ENCODE measurements at regions not wholly inside any gene's neighbourhood (a gene's known extent, or its start where the extent isn't known, plus 50 kb on each side); places are given as distances from the start of the nearest gene placed in this dataset.

DNA sequence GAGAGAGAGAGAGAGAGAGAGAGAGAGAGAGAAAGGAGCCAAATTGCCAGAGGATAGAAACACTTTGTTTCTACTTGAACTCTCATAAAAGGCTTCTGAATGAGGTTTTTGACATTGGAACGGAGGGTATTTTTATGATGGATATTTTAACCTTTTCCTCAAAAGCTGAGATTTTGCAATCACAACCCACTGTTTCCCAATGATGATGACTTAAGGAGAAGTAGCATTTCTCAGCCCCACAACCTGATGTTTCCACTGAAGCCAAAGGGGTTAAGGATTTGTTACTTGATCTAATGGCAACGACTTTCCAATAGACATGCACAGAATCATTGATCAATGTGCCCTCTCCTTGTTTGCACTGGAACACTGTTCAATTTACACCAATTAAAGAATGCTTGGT lies 67.1 kb upstream of the POU3F3 start:
- intact Hi-C loops (cut with DNase I; ENCODE audit: low total_unique reads), result no loop called here
- H3K36me3 ChIP-seq, result no peaks in the 10 kb centered on the region

DNA sequence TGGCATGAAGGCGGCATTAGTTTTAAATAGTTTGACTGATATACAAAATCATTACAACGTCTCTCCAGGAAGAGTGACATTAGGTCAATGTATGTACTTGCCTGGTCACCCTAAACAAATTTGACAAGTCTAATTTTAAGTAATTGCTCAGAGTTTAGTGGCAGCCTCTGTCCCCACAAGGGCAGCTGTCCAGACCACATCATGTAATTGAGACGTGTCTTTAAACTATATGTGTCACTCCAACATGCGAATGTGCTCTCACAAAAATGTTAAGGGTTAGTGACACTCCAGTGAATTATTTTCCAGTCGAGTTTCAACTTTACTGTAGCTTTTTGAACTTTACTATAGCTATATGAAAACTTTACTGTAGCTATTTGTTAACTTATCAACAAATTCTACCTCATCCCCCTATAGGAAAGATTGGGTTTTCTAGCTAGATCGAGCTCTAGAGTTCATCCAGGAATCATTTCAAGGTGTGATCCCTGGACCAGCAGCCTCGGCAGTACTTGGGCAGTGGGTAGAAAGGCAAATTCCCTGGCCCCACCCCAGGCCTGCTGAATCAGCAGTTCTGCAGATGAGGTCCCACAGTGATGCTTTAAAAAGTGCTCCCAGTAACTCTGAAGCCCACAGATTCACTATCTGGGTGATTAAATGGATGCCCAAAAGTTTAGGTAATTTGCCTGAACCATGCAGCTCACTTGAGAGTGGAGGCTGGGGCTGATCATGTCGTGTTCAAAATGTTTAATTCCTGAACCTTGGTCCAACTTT lies 66.4 kb upstream of the POU3F3 start:
- Histone ChIP-seq H3K27me3 (no peaks in the 10 kb centered on the region), H3K27ac (no peak overlapping the region), H3K4me3 (no peak overlapping the region), H3K36me3 (no peaks in the 10 kb centered on the region), H3K9me3 (no peaks in the 10 kb centered on the region), H3K4me1 (no peaks in the 10 kb centered on the region)
- TF ChIP-seq POLR2A (IDR thresholded peaks at IDR 0.05), result no peak
- TF ChIP-seq, protein P1, sequence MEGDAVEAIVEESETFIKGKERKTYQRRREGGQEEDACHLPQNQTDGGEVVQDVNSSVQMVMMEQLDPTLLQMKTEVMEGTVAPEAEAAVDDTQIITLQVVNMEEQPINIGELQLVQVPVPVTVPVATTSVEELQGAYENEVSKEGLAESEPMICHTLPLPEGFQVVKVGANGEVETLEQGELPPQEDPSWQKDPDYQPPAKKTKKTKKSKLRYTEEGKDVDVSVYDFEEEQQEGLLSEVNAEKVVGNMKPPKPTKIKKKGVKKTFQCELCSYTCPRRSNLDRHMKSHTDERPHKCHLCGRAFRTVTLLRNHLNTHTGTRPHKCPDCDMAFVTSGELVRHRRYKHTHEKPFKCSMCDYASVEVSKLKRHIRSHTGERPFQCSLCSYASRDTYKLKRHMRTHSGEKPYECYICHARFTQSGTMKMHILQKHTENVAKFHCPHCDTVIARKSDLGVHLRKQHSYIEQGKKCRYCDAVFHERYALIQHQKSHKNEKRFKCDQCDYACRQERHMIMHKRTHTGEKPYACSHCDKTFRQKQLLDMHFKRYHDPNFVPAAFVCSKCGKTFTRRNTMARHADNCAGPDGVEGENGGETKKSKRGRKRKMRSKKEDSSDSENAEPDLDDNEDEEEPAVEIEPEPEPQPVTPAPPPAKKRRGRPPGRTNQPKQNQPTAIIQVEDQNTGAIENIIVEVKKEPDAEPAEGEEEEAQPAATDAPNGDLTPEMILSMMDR (IDR thresholded peaks at IDR 0.05), result no peak
- DNase-seq, result no peak
- intact Hi-C loops (cut with DNase I; ENCODE audit: low total_unique reads), result no loop called here

More for the DNA sequence above, 67.1 kb upstream of the POU3F3 start:
- no peak overlapping the region for H3K4me3 ChIP-seq
- TF ChIP-seq, protein P1 (IDR thresholded peaks at IDR 0.05), result no peak
- TF ChIP-seq POLR2A (IDR thresholded peaks at IDR 0.05), result no peak
- H3K27ac ChIP-seq, result no peak overlapping the region
- no peaks in the 10 kb centered on the region for H3K9me3 ChIP-seq
- DNase-seq, result no peak
- no peaks in the 10 kb centered on the region for H3K4me1 ChIP-seq
- no peaks in the 10 kb centered on the region for H3K27me3 ChIP-seq

DNA sequence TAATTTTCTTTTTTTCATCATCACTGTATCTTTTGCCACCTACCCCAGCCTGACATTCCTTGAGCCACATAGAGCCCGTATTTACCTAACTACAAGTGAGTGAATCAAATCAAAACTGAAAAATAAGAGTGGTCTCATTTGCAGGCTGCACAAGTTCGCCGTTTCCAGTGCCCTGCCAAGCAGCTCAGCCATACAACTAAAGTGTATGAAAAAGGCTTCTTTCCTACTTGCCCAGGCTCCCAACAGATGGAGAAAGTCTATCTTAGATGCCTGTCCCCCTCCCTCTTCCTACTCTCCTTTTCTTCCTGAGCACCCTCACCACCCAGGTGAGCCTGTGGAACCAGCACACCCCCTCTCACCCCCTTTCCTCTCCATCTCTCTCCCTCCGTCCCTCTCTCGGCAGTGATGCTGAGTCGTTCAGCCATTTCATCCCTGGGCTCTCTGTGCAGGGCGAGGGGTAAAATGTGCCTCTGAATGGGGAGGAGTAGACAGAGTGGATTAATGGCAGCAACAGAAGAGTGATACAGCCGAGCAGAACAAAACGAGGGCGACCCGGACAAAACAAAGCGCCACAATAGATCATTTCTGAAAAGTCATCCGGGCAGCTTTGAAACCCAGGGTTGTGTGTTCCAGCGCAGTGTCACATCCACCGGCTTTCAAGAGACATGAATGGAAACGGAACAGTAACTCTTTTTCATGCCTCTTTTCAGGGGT lies 65.0 kb upstream of the POU3F3 start:
- Histone ChIP-seq H3K4me3 (no peak overlapping the region), H3K36me3 (no peaks in the 10 kb centered on the region), H3K27me3 (no peaks in the 10 kb centered on the region), H3K4me1 (no peaks in the 10 kb centered on the region), H3K9me3 (no peaks in the 10 kb centered on the region), H3K27ac (no peak overlapping the region)
- TF ChIP-seq, protein P1 (IDR thresholded peaks at IDR 0.05), result no peak
- no peak for TF ChIP-seq POLR2A (IDR thresholded peaks at IDR 0.05)
- no peak for DNase-seq
- intact Hi-C loops (cut with DNase I; ENCODE audit: low total_unique reads), result no loop called here

DNA sequence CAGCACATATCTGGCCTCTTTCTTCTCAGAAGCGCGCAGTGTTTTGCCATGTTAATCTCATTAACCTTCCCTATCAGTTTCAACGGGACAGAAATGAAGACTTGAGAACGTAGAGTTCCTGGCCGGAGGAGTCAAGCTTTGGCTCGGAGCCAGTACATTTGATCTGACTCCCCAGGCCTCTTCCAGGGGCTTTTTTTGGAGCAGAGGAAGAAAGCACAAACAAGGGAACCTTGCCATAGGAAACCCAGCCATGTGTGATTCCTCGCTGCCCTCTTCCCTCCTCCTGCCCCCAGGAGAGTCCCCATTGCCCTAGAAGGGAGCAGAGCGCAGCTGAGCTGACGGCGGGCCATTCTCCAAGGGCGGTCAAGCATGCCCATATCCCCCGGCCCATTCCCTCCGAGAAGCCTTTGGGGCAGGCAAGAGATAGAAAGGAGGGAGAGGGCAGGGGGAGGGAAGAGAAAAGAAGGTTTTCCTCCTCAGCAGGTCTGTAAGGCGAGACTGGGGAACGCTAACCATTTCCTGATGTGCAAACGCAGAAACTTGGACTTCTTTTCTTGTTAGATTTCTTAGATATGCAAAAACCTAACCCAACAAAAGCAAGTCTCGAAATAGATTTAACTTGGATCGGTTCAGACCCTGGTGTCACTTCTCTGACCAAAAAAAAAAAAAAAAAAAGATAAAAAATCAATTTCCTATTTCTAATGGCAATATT lies 63.7 kb upstream of the POU3F3 start:
- intact Hi-C loops (cut with DNase I; ENCODE audit: low total_unique reads), result no loop called here
- no peak for TF ChIP-seq POLR2A (IDR thresholded peaks at IDR 0.05)
- TF ChIP-seq, protein P1 (IDR thresholded peaks at IDR 0.05), result no peak
- Histone ChIP-seq H3K27ac (no peak overlapping the region), H3K9me3 (no peaks in the 10 kb centered on the region), H3K4me3 (no peak overlapping the region), H3K27me3 (no peaks in the 10 kb centered on the region), H3K36me3 (no peaks in the 10 kb centered on the region), H3K4me1 (no peaks in the 10 kb centered on the region)
- DNase-seq, result no peak

All from uterus (tissue), 3 donors.